GM21576 (cell line): ENCODE measurements at regions not wholly inside any gene's neighbourhood (a gene's known extent, or its start where the extent isn't known, plus 50 kb on each side); places are given as distances from the start of the nearest gene placed in this dataset.

Experiments used
- ATAC-seq: cut with Tn5 transposase; IDR thresholded peaks from one replicate; pipeline ENCODE4 v1.9.1; 2021; ENCODE audit warnings: mild to moderate bottlenecking, moderate library complexity; ENCODE audit not compliant: unreplicated experiment

- no peak for ATAC-seq
Observed at GRCh38 chr1:112262316-112262715, 133.7 kb upstream of the CTTNBP2NL start.

- no peak for ATAC-seq
Observed at GRCh38 chr1:112263042-112263441, 133.0 kb upstream of the CTTNBP2NL start.

- no peak for ATAC-seq
Observed at GRCh38 chr1:112263453-112263852, 132.6 kb upstream of the CTTNBP2NL start.

GRCh38 chr1:112264010-112264409 lies 132.0 kb upstream of the CTTNBP2NL start:
- no peak for ATAC-seq

GRCh38 chr1:112264553-112264952 lies 131.5 kb upstream of the CTTNBP2NL start:
- ATAC-seq = no peak

- no peak for ATAC-seq
Observed at GRCh38 chr1:112265931-112266330, 130.1 kb upstream of the CTTNBP2NL start.

GRCh38 chr1:112267206-112267605 lies 128.8 kb upstream of the CTTNBP2NL start:
- no peak for ATAC-seq

- no peak for ATAC-seq
Observed at GRCh38 chr1:112267929-112268328, 128.1 kb upstream of the CTTNBP2NL start.

- ATAC-seq = no peak
Observed at GRCh38 chr1:112268408-112268807, 127.6 kb upstream of the CTTNBP2NL start.

- ATAC-seq = no peak
Observed at GRCh38 chr1:112271270-112271669, 124.7 kb upstream of the CTTNBP2NL start.

- ATAC-seq = no peak
Observed at GRCh38 chr1:112272101-112272772, 123.8 kb upstream of the CTTNBP2NL start.

- ATAC-seq = no peak
Observed at GRCh38 chr1:112284796-112285195, 111.2 kb upstream of the CTTNBP2NL start.

GRCh38 chr1:112285316-112285715 lies 110.7 kb upstream of the CTTNBP2NL start:
- ATAC-seq = no peak

- no peak for ATAC-seq
Observed at GRCh38 chr1:112285746-112286145, 110.3 kb upstream of the CTTNBP2NL start.

- no peak for ATAC-seq
Observed at GRCh38 chr1:112296908-112297307, 99.1 kb upstream of the CTTNBP2NL start.

- no peak for ATAC-seq
Observed at GRCh38 chr1:112297536-112297935, 98.5 kb upstream of the CTTNBP2NL start.

GRCh38 chr1:112298558-112298957 lies 97.5 kb upstream of the CTTNBP2NL start:
- no peak for ATAC-seq

GRCh38 chr1:112304126-112304525 lies 91.9 kb upstream of the CTTNBP2NL start:
- no peak for ATAC-seq

GRCh38 chr1:112304612-112305011 lies 91.4 kb upstream of the CTTNBP2NL start:
- ATAC-seq = no peak

- ATAC-seq = no peak
Observed at GRCh38 chr1:112307930-112308591, 88.0 kb upstream of the CTTNBP2NL start.

- ATAC-seq = no peak
Observed at GRCh38 chr1:112308716-112309115, 87.3 kb upstream of the CTTNBP2NL start.

- no peak for ATAC-seq
Observed at GRCh38 chr1:112309499-112309898, 86.5 kb upstream of the CTTNBP2NL start.

GRCh38 chr1:112312315-112312714 lies 83.7 kb upstream of the CTTNBP2NL start:
- no peak for ATAC-seq
